VCaP (cell line): ENCODE measurements at regions not wholly inside any gene's neighbourhood (a gene's known extent, or its start where the extent isn't known, plus 50 kb on each side); places are given as distances from the start of the nearest gene placed in this dataset.

Source experiments
- H3K27ac ChIP-seq: fragments of 450-650 bp; 2 replicates; pipeline ENCODE4 v1.5.1; 2017
- TF ChIP-seq, protein P1 (sequence below): fragments of 450-650 bp; conservative IDR thresholded peaks from 2 replicates; pipeline ENCODE4 v1.5.1; 2017; ENCODE audit warnings: mild to moderate bottlenecking, moderate library complexity

- TF ChIP-seq, protein P1, sequence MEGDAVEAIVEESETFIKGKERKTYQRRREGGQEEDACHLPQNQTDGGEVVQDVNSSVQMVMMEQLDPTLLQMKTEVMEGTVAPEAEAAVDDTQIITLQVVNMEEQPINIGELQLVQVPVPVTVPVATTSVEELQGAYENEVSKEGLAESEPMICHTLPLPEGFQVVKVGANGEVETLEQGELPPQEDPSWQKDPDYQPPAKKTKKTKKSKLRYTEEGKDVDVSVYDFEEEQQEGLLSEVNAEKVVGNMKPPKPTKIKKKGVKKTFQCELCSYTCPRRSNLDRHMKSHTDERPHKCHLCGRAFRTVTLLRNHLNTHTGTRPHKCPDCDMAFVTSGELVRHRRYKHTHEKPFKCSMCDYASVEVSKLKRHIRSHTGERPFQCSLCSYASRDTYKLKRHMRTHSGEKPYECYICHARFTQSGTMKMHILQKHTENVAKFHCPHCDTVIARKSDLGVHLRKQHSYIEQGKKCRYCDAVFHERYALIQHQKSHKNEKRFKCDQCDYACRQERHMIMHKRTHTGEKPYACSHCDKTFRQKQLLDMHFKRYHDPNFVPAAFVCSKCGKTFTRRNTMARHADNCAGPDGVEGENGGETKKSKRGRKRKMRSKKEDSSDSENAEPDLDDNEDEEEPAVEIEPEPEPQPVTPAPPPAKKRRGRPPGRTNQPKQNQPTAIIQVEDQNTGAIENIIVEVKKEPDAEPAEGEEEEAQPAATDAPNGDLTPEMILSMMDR = no peak
- no peak overlapping the region for H3K27ac ChIP-seq
Observed at GRCh38 chr1:235059221-235059620, 69.4 kb downstream of the TOMM20 start.

GRCh38 chr1:235058695-235059094 lies 69.9 kb downstream of the TOMM20 start:
- H3K27ac ChIP-seq = no peak overlapping the region
- TF ChIP-seq, protein P1 = no peak

DNA sequence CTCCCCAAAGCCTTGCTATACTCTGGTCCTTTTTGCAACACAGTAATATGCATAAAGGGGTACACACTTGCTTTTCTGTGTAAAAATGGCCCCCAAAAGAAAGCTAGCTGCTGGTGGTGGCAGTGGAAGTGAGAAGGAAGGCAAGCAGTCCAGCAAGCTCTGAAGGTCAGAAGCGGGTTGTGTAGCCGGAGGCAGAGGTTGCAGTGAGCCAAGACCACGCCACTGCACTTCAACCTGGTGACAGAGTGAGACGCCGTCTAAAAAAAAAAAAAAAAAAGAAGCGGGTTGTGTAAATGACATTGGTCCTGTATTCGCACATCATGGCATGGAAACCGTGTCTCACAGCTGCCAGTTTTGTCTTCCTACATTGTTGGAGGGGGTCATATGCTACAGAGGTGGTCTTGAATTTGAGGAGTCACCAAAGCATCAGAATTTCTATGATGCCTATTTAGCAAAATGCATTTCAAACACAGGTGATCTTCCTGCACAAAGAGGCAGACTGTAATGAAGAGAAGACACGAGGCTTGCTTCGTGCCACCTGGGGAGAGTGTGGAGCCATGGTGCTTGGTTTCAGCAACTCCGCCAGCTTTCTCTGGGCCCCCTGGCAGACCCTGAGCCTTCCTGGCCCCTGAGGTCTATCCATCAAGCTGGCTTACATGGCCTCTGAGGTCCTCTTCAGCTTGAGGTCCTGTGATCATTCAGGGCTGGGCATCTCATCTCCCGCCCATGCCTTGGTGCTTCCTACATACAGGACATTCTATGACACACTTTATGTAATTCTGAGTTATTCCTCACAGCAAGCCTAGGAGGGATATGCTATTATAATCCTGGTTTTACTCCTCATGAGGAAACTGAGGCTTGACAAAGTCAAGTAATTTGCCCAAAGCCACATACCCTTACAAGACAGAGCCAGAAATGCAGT lies 71.0 kb downstream of the TOMM20 start:
- TF ChIP-seq, protein P1 = no peak
- no peak overlapping the region for H3K27ac ChIP-seq

GRCh38 chr1:235056937-235057336 lies 71.7 kb downstream of the TOMM20 start:
- TF ChIP-seq, protein P1 = no peak
- no peak overlapping the region for H3K27ac ChIP-seq

GRCh38 chr1:235054936-235055335 lies 73.7 kb downstream of the TOMM20 start:
- TF ChIP-seq, protein P1 = no peak
- no peak overlapping the region for H3K27ac ChIP-seq

GRCh38 chr1:235054466-235054865 lies 74.2 kb downstream of the TOMM20 start:
- no peak overlapping the region for H3K27ac ChIP-seq
- TF ChIP-seq, protein P1 = no peak

DNA sequence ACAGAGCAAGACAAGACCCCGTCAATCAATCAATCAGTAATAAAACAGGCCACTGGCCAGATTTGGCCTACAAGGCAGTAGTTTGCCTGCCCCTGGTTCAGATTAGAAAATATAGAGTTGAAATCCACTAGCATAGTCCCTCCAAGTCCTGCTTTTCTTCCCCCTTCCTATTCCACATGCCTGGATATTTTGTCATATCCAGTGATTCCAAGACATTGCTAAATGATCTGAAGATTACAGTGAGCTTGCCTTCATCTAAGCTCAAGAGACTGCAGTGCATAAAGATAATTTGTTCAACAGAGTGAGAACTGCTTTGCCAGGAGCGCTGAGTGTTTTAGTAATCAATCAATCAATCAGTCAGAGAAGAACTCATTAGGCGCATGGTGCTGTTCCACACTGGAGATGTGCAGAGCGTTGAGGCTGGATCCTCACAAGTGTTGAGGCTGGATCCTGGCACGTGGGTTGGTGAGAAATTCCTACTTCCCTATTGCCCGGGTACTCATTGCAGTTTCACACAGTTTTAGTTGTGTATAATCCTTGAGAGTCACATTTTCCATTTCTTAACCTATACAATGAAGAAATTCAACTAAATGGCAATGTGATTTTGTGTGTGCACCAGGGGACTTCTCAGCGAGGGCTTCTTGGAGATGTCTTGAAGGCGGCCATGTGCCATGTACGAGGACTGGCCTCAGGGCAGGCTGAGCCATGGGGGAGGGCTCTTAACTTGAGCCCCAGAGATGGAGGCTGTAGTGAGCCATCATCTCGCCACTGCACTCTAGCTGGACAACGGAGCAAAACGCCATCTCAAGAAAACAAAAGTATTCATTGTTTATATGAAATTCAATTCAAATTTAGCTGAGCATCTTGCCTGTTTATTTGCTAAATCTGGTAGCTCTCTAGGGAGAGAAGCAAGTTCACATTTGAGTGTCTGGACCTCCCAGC lies 76.3 kb downstream of the TOMM20 start:
- TF ChIP-seq, protein P1 = no peak
- H3K27ac ChIP-seq = no peak overlapping the region
